Ovary (tissue), 3 donors: ENCODE measurements at regions not wholly inside any gene's neighbourhood (a gene's known extent, or its start where the extent isn't known, plus 50 kb on each side); places are given as distances from the start of the nearest gene placed in this dataset.

Experiments
- CTCF ChIP-seq, 3 donors: fragments of 450-650 bp in 2 of 3; fragments of 200-600 bp in 1 of 3; IDR thresholded peaks; one replicate each; pipeline versions ENCODE4 v1.5.1 to v1.8.0; 2016 to 2022; ENCODE audit warnings: antibody characterized with exemption in 3 of 3, mild to moderate bottlenecking in 1 of 3
- EP300 ChIP-seq: sonication (generic); formaldehyde crosslinking; IDR thresholded peaks from one replicate; pipeline ENCODE4 v1.6.1; 2017; ENCODE audit warnings: antibody characterized with exemption
- POLR2A ChIP-seq: fragments of 450-650 bp; IDR thresholded peaks from one replicate; pipeline ENCODE4 v1.6.1; 2017; ENCODE audit warnings: antibody characterized with exemption, mild to moderate bottlenecking, moderate library complexity
- donor health status: DM: no; HTN: no; CAD: no.

- no peak for TF ChIP-seq CTCF (IDR thresholded peaks at IDR 0.05)
- TF ChIP-seq EP300: no peak
- TF ChIP-seq POLR2A: no peak
These were observed 95.0 kb downstream of the IYD start for GRCh38 chr6:150463852-150464251.
